GM18511 (cell line): ENCODE measurements at regions not wholly inside any gene's neighbourhood (a gene's known extent, or its start where the extent isn't known, plus 50 kb on each side); places are given as distances from the start of the nearest gene placed in this dataset.
"Not testable (repeated sequence)": the region's sequence is repeated elsewhere in the genome, so short reads cannot be mapped to it uniquely, and the experiment has no call there.

Source experiments
- ATAC-seq: cut with Tn5 transposase; IDR thresholded peaks from one replicate; pipeline ENCODE4 v1.9.1; 2021; ENCODE audit warnings: mild to moderate bottlenecking, moderate library complexity; ENCODE audit not compliant: unreplicated experiment

DNA sequence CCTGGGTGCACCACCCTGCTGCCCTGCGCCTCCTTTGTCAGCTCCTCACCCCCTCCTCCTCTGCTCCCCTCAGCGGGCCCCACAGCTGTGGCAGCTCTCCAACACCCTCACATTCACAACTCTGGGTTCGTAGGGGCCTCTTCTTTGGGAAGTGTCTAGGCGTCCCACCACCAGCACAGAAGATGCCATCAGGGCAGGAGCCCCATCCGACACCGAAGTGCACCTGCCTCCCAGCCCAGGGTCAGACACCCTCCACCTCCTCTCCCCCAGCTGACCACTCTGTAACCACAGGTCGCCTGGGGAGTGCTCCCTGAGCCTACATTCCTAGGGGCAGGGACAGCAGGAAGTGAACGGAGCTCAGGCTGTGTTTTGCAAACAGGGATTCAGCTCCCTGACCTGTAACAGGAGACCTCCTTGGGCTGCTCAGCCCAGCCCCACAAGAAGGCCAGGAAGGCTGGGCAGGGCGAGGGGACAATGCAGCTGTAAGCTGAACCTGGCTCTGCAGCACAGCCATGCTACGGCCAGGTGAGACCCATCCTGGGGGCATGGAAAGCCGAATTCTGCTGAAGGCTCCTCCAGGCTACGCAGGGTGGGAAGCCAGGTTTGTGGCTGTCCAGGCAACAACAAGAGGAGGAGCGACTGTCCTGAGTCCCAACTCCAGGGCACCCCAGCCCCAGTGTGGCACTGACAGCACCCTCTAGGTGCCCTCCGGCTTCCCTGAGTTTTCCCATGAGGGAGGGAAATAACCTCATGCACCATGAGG is 269.0 kb downstream of the GOLGA6L6 start:
- ATAC-seq = no peak

- ATAC-seq = no peak
These were observed 270.0 kb downstream of the GOLGA6L6 start for GRCh38 chr15:20271647-20272046.

DNA sequence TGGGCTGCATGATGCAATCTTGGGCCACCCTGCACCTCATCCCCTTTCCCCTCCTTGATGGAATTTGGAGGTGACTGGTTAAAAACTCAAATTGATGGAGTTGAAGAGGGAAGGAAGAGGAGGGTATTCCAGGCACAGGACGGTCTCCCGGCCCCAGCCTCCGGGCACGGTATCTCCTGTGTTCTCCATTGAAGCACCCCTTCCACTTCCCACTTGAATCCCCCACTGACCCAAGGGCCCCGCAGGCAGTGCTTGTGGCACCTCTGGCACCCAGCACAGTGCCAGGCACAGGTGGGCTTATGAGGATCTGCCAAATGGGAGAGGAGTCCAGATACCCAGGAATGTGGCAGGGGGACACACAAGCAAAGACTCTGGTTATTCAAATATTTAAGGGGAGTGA is 271.6 kb downstream of the GOLGA6L6 start:
- not testable (repeated sequence) for ATAC-seq

GRCh38 chr15:20267996-20268395 is 273.6 kb downstream of the GOLGA6L6 start:
- not testable (repeated sequence) for ATAC-seq

DNA sequence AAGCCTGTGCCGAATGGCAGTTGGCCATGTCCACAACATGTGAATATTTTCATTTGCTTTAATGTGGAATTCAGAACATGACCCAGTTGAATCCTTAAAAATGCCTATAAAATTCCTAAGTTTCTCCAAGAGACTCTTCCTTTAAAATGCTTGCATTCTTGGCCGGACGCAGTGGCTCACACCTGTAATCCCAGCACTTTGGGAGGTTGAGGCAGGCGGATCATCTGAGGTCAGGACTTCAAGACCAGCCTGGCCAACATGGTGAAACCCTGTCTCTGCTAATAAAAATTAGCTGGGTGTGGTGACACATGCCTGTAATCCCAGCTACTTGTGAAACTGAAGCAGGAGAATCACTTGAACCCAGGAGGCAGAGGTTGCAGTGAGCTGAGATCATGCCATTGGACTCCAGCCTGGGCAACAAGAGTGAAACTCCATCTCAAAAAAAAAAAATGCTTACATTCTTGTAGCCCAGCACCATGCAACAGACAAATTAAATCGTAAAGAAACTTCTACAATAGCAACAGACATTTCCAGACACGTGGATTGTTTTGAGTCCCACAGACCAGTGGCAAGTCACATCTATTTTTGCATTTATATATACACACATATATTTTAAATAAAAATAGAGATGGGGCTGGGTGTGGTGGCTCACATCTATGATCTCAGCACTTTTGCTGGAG is 274.4 kb downstream of the GOLGA6L6 start:
- ATAC-seq = not testable (repeated sequence)

DNA sequence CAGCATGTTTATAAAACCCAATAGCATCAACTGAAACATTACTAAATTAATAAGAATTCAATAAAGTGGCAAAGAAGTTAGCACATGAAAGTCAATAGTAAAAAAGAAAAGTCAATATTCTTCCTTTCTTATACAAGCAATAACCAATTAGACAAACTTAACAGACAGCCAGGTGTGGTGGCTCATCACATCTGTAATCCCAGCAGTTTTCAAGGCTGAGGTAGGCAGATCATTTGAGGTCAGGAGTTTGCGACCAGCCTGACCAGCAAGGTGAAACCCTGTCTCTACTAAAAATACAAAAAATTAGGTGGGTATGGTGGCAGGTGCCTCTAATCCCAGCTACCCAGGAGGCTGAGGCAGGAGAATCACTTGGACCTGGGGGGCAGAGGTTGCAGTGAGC is 275.9 kb downstream of the GOLGA6L6 start:
- ATAC-seq = not testable (repeated sequence)

- not testable (repeated sequence) for ATAC-seq
These were observed 280.0 kb downstream of the GOLGA6L6 start for GRCh38 chr15:20261321-20262280.

DNA sequence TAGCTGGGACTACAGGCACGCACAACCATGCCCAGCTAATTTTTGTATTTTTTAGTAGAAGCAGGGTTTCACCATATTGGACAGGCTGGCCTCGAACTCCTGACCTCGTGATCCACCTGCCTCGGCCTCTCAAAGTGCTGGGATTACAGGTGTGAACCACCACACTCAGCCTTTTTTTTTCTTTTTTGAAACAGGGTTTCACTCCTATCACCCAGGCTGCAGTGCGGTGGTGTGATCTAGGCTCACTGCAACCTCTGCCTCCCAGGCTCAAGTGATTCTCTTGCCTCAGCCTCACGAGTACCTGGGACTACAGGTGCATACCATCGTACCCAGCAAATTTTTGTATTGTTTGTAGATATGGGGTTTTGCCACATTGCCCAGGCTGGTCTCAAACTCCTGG is 280.9 kb downstream of the GOLGA6L6 start:
- not testable (repeated sequence) for ATAC-seq

DNA sequence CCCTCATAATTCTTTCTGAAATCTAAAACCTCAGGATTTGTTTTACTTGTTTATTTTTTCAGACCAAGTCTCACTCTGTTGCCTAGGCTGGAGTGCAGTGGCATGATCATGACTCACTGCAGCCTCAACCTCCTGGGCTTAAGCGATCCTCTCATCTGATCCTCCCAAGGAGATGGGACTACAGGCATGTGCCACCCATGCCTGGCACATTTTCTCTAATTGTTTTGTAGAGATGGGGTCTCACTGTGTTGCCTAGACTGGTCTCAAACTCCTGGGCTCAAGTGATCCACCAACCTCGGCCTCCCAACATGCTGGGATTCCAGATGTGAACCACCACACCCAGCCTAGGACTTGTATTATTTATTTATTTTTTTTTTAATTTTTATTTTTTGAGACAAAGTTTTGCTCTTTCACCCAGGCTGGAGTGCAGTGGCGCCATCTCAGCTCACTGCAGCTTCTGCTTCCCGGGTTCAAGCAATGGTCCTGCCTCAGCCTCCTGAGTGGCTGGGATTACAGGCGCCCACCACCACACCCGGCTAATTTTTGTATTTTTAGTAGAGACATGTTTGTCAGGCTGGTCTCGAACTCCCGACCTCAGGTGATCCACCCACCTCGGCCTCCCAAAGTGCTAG is 281.9 kb downstream of the GOLGA6L6 start:
- not testable (repeated sequence) for ATAC-seq

- not testable (repeated sequence) for ATAC-seq
These were observed 285.2 kb downstream of the GOLGA6L6 start for GRCh38 chr15:20256394-20256793.

- ATAC-seq = not testable (repeated sequence)
These were observed 286.0 kb downstream of the GOLGA6L6 start for GRCh38 chr15:20255641-20256040.

DNA sequence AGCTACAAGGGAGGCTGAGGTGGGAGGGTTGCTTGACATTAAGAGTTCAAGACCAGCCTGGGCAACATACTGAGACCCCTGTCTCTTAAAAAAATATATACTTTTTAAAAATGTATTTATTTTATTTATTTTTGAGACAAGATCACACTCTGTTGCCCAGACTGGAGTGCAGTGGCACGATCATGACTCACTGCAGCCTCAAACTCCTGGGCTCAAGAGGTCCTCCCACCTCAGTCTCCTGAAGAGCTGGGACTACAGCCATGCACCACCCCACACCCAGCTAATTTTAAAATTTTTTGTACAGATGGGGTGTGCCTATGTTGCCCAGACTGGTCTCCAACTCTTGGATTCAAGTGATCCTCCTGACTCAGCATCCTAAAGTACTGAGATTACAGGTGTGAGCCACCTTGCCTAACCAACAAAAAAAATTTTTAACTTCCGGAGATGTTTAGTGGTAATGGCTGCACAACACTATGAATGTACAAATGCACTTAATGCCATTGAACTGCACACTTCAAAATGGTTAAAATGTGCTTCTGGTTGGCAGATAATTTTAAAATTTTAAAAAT is 288.5 kb downstream of the GOLGA6L6 start:
- ATAC-seq = not testable (repeated sequence)

DNA sequence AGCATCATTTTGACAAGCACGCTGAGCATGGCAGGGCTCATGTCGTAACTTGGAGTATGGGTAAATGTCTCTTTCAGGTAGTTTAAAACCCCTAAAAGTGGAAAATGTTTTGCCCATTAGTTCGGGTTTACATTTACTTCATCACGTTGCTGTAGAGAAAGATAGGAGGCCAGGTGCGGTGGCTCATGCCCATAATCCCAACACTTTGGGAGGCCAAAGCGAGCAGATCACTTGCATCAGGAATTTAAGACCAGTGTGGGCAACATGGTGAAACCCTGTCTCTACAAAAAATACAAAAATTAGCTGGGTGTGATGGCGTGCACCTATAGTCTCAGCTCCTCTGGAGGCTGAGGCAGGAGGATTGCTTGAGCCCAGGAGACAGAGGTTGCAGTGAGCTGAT is 289.6 kb downstream of the GOLGA6L6 start:
- not testable (repeated sequence) for ATAC-seq

GRCh38 chr15:20251214-20252005 is 290.2 kb downstream of the GOLGA6L6 start:
- not testable (repeated sequence) for ATAC-seq

- ATAC-seq = not testable (repeated sequence)
These were observed 291.4 kb downstream of the GOLGA6L6 start for GRCh38 chr15:20250206-20250605.

DNA sequence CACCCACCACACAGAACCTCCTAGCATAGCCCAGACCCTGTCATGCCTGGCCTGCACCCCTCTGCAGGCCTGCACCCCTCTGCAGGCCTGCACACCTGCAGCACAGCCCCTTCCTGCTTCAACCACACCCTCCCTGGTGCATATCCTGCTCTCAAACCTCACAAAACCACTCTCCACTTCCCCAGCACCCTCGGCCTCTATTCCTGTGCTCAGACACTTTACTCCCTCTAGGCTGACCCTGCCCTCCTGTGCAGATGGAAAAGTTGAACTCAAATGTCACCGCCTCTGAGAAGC is 292.0 kb downstream of the GOLGA6L6 start:
- not testable (repeated sequence) for ATAC-seq

- not testable (repeated sequence) for ATAC-seq
These were observed 293.2 kb downstream of the GOLGA6L6 start for GRCh38 chr15:20248434-20248833.

GRCh38 chr15:20247137-20247536 is 294.5 kb downstream of the GOLGA6L6 start:
- not testable (repeated sequence) for ATAC-seq

- not testable (repeated sequence) for ATAC-seq
These were observed 295.0 kb downstream of the GOLGA6L6 start for GRCh38 chr15:20246624-20247023.

DNA sequence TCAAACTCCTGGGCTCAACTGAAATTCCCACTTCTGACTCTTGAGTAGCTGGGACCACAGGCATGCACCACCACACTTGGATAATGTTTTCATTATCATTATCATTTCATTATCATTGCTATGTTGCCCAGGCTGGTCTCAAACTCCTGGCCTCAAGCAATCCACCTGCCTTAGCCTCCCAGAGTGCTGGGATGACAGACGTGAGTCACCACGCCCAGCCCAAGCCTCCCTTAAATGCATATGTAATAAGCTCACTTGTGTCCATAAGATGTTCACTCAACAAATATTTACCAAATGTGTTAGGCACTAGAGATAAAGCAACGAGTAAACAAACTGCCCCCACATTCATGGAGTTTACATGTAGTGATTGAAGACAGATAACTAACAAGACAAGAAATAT is 295.7 kb downstream of the GOLGA6L6 start:
- ATAC-seq = not testable (repeated sequence)
